ENCODE measurements at regions not wholly inside any gene's neighbourhood (a gene's known extent, or its start where the extent isn't known, plus 50 kb on each side); places are given as distances from the start of the nearest gene placed in this dataset.

GRCh38 chr3:75237053-75237452 lies 427.1 kb upstream of the FRG2C start:
- TF ChIP-seq CTCF (IDR thresholded peaks at IDR 0.05) (no peak), POLR2A (IDR thresholded peaks at IDR 0.05) (no peak)

All from right lobe of liver (tissue), 4 donors.